ENCODE measurements at regions not wholly inside any gene's neighbourhood (a gene's known extent, or its start where the extent isn't known, plus 50 kb on each side); places are given as distances from the start of the nearest gene placed in this dataset.

- in situ Hi-C loops (cut with HindIII; ENCODE audit: low pct_ligation_motif_present, low sequenced_read_pairs): no loop called here
- no peak overlapping the region for H3K4me3 ChIP-seq (ENCODE audit: low read depth, low read length)
- DNase-seq: no peak
- TF ChIP-seq CTCF (IDR thresholded peaks at IDR 0.05; ENCODE audit: low read depth, low read length, missing control alignments): no peak
- no peaks in the 10 kb centered on the region for H3K27me3 ChIP-seq (replicated peaks)
- no peaks in the 10 kb centered on the region for H3K36me3 ChIP-seq (replicated peaks)
- peak overlapping the region; percentile 9 for H3K27ac ChIP-seq
Observed at GRCh38 chr4:164508771-164509170, 245.2 kb upstream of the SMIM31 start.

DNA sequence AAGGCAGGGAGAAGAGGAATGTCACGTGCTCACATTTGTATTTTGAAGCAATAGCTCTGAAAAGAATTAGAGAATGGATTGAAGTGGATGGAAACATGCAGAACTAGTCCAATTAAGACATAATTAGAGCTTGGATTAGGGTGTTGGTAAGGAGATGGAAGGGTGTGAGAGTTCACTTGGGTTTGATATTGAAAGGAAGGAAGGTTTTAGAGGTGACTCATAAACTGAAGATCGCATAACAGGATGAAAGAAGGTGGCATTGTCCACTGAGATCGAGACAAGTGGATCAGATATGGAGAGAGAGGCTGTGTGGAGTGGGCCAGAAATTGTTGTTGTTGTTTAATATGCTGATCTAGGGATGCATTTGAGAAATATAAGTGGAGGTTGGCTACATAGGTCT lies 244.0 kb upstream of the SMIM31 start:
- Histone ChIP-seq H3K27ac (no peak overlapping the region), H3K27me3 (replicated peaks) (no peaks in the 10 kb centered on the region), H3K36me3 (replicated peaks) (no peaks in the 10 kb centered on the region), H3K4me3 (ENCODE audit: low read depth, low read length) (no peak overlapping the region)
- no peak for DNase-seq
- no peak for TF ChIP-seq CTCF (IDR thresholded peaks at IDR 0.05; ENCODE audit: low read depth, low read length, missing control alignments)
- in situ Hi-C loops (cut with HindIII; ENCODE audit: low pct_ligation_motif_present, low sequenced_read_pairs): no loop called here

- Histone ChIP-seq H3K27me3 (replicated peaks) (no peaks in the 10 kb centered on the region), H3K4me3 (ENCODE audit: low read depth, low read length) (no peak overlapping the region), H3K27ac (no peak overlapping the region), H3K36me3 (replicated peaks) (no peaks in the 10 kb centered on the region)
- TF ChIP-seq CTCF (IDR thresholded peaks at IDR 0.05; ENCODE audit: low read depth, low read length, missing control alignments): no peak
- DNase-seq: no peak
- in situ Hi-C loops (cut with HindIII; ENCODE audit: low pct_ligation_motif_present, low sequenced_read_pairs): no loop called here
Observed at GRCh38 chr4:164512124-164512523, 241.8 kb upstream of the SMIM31 start.

- H3K4me3 ChIP-seq (ENCODE audit: low read depth, low read length): no peak overlapping the region
- H3K27ac ChIP-seq: no peak overlapping the region
- TF ChIP-seq CTCF (IDR thresholded peaks at IDR 0.05; ENCODE audit: low read depth, low read length, missing control alignments): no peak
- no peaks in the 10 kb centered on the region for H3K27me3 ChIP-seq (replicated peaks)
- no peak for DNase-seq
- in situ Hi-C loops (cut with HindIII; ENCODE audit: low pct_ligation_motif_present, low sequenced_read_pairs): no loop called here
- no peaks in the 10 kb centered on the region for H3K36me3 ChIP-seq (replicated peaks)
Observed at GRCh38 chr4:164514765-164515164, 239.2 kb upstream of the SMIM31 start.

GRCh38 chr4:164524789-164525188 lies 229.1 kb upstream of the SMIM31 start:
- in situ Hi-C loops (cut with HindIII; ENCODE audit: low pct_ligation_motif_present, low sequenced_read_pairs): no loop called here
- H3K4me3 ChIP-seq (ENCODE audit: low read depth, low read length): no peak overlapping the region
- H3K36me3 ChIP-seq (replicated peaks): no peaks in the 10 kb centered on the region
- no peak for TF ChIP-seq CTCF (IDR thresholded peaks at IDR 0.05; ENCODE audit: low read depth, low read length, missing control alignments)
- DNase-seq: no peak
- no peak overlapping the region for H3K27ac ChIP-seq
- no peaks in the 10 kb centered on the region for H3K27me3 ChIP-seq (replicated peaks)

DNA sequence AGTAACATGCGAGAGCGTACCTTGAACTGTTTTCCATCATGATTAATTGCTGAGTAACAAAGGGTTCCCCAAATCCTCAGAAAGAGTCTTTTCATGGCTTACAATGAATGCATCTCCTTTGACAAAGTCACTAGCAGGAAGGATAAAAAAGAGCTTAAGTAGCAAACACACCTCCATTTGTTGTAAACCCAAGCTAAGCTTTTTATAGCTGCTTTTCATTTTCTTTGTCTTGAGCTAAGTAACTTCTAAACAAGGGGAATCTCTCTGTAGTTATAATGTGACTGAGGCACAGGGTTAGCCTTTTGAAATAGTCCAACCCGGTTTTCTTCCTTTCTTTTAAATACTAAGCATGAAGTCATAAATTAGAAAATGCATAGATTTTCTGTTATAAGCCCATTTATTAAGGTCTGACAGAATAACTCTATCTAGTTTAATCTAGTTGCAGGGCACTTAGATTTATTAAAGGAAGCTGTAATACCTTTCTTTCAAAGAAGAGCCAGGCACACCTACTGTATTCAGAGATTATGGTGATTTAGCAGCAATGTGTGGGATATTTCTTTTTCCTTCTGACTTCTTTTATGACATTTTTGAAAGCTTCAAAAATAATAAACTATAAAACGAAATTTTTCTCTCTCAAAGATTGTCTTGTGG lies 226.9 kb upstream of the SMIM31 start:
- H3K36me3 ChIP-seq (replicated peaks): no peaks in the 10 kb centered on the region
- in situ Hi-C loops (cut with HindIII; ENCODE audit: low pct_ligation_motif_present, low sequenced_read_pairs): no loop called here
- no peaks in the 10 kb centered on the region for H3K27me3 ChIP-seq (replicated peaks)
- no peak overlapping the region for H3K27ac ChIP-seq
- TF ChIP-seq CTCF (IDR thresholded peaks at IDR 0.05; ENCODE audit: low read depth, low read length, missing control alignments): no peak
- H3K4me3 ChIP-seq (ENCODE audit: low read depth, low read length): no peak overlapping the region
- no peak for DNase-seq
